ENCODE measurements at regions not wholly inside any gene's neighbourhood (a gene's known extent, or its start where the extent isn't known, plus 50 kb on each side); places are given as distances from the start of the nearest gene placed in this dataset.

GRCh38 chr3:56957522-56957921, 102.9 kb upstream of the SPATA12 start (continued):
- TF ChIP-seq ZBTB33 (IDR thresholded peaks at IDR 0.05; ENCODE audit: extremely low read depth, insufficient replicate concordance, low read length) (no peak), SP1 (IDR thresholded peaks at IDR 0.05; ENCODE audit: low read depth) (no peak), CTCF (IDR thresholded peaks at IDR 0.05 in 2 of 3, conservative IDR thresholded peaks at IDR 0.05 in 1 of 3; ENCODE audit: borderline replicate concordance in 1 of 3, insufficient read depth in 1 of 3, low read depth in 2 of 3, low read length in 2 of 3) (no peak), EZH2phosphoT487 (IDR thresholded peaks at IDR 0.05; ENCODE audit: borderline replicate concordance) (no peak), EGR1 (IDR thresholded peaks at IDR 0.05; ENCODE audit: low read depth) (no peak), ZFX (IDR thresholded peaks at IDR 0.05) (no peak)
- TF ChIP-seq, protein P1, sequence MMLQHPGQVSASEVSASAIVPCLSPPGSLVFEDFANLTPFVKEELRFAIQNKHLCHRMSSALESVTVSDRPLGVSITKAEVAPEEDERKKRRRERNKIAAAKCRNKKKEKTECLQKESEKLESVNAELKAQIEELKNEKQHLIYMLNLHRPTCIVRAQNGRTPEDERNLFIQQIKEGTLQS (IDR thresholded peaks at IDR 0.05), result no peak

GRCh38 chr3:56956906-56957305, 103.6 kb upstream of the SPATA12 start:
- ChIA-PET CTCF (no interaction called here), POLR2A (no interaction called here)

More at GRCh38 chr3:56956906-56957305, 103.6 kb upstream of the SPATA12 start:
- no peaks in the 10 kb centered on the region for H3K9me3 ChIP-seq (ENCODE audit: control insufficient read depth in 1 of 2, insufficient read depth in 1 of 2, low read depth in 1 of 2, low read length in 2 of 2)
- no peak for TF ChIP-seq POLR2AphosphoS5 (IDR thresholded peaks at IDR 0.05; ENCODE audit: low read depth, low read length)
- TF ChIP-seq ZNF274 (IDR thresholded peaks at IDR 0.05; ENCODE audit: low read depth, low read length), result no peak
- TF ChIP-seq TCF7L2 (IDR thresholded peaks at IDR 0.05; ENCODE audit: borderline replicate concordance, extremely low read depth, insufficient read depth, insufficient read length), result no peak
- TF ChIP-seq CBX3 (IDR thresholded peaks at IDR 0.05; ENCODE audit: low read depth), result no peak
- no peak for TF ChIP-seq MAX (IDR thresholded peaks at IDR 0.05)
- TF ChIP-seq SRF (IDR thresholded peaks at IDR 0.05; ENCODE audit: low read depth), result no peak
- TF ChIP-seq ZFX (IDR thresholded peaks at IDR 0.05), result no peak
- H3K27me3 ChIP-seq (ENCODE audit: insufficient read depth, low read length), result no peaks in the 10 kb centered on the region
- no TSS peak for BruUV-seq (replicated peaks)
- no peak overlapping the region for H3K4me3 ChIP-seq (replicated peaks in 1 of 2; ENCODE audit: low read depth in 1 of 2, low read length in 2 of 2)
- H3K27ac ChIP-seq (ENCODE audit: low read depth, low read length), result no peak overlapping the region
- no peaks in the 10 kb centered on the region for H4K20me1 ChIP-seq (ENCODE audit: insufficient read depth)
- intact Hi-C loops (cut with micrococcal nuclease), result no loop called here
- H3K4me2 ChIP-seq (ENCODE audit: low read length), result no peak overlapping the region
- no peaks in the 10 kb centered on the region for H3K79me2 ChIP-seq (ENCODE audit: insufficient read depth, low read length)
- H3K9me2 ChIP-seq (ENCODE audit: insufficient read depth), result no peaks in the 10 kb centered on the region
- H3K4me1 ChIP-seq (ENCODE audit: control insufficient read depth in 1 of 2, insufficient read depth in 2 of 2, low read length in 2 of 2), result no peaks in the 10 kb centered on the region
- ATAC-seq (no peak), DNase-seq (ENCODE audit: low read depth, low spot score) (no peak)
- no peaks in the 10 kb centered on the region for H3K36me3 ChIP-seq (ENCODE audit: control insufficient read depth in 1 of 2, insufficient read depth in 2 of 2, low read length in 2 of 2)
- H3K9ac ChIP-seq (ENCODE audit: low read length), result no peak overlapping the region
- H2AFZ ChIP-seq (ENCODE audit: low read depth, low read length, poor library complexity, severe bottlenecking), result no peak overlapping the region
- RAD21 ChIA-PET (ENCODE audit: low non-redundant PET in 1 of 2, low total read pairs in 2 of 2, uncharacterized antibody in 2 of 2, unreplicated experiment in 2 of 2), result no interaction called here

Measured in HCT116 (cell line).